HepG2 (cell line): ENCODE measurements at regions not wholly inside any gene's neighbourhood (a gene's known extent, or its start where the extent isn't known, plus 50 kb on each side); places are given as distances from the start of the nearest gene placed in this dataset.

Source experiments
- ATAC-seq: fragments of 200-7000 bp; cut with Tn5 transposase; 3 replicates; pipeline ENCODE4 v1.9.1; 2020; ENCODE audit warnings: mild to moderate bottlenecking, moderate library complexity
- BruUV-seq: library from RNA; stranded (reverse); fragments of 400-500 nt; replicated peaks from 2 replicates; lab custom pipeline; 2021; lab: Mats Ljungman, UMichigan
- CTCF ChIA-PET: fragments of 300-600 bp; formaldehyde crosslinking; extraction: SDS; loops from one replicate; lab custom pipeline; 2021; ENCODE audit warnings: low total read pairs, inconsistent platforms, low intra/inter-chr PET ratio; lab: Yijun Ruan, JAX
- POLR2A ChIA-PET: fragments of 350-600 bp; sonication (Branson Sonifier 250); formaldehyde crosslinking; loops from one replicate; lab custom pipeline; 2020; ENCODE audit warnings: antibody characterized with exemption, inconsistent platforms; lab: Yijun Ruan, JAX
- DNase-seq: peaks from one replicate; pipeline ENCODE4 v3.0.0-alpha.2; 2015; ENCODE audit warnings: low spot score
- FAIRE-seq: peaks from 3 replicates; lab custom pipeline; 2011; peaks lifted over from hg19 to GRCh38; lab: Jason Lieb, UNC
- H2AFZ ChIP-seq: one replicate; pipeline ENCODE4 v1.6.1; 2011; ENCODE audit warnings: low read length, inconsistent platforms
- H3K27ac ChIP-seq: fragments of 300-600 bp; 3 replicates; pipeline ENCODE4 v1.8.0; 2011; ENCODE audit warnings: mixed run types, mild to moderate bottlenecking, mixed read lengths, low read length, inconsistent platforms; ENCODE audit not compliant: insufficient read depth; ENCODE audit errors: extremely low read length
- H3K27me3 ChIP-seq, 2 experiments: fragments of 200-600 bp in 1 of 2; 2 replicates in 1 of 2; 3 replicates in 1 of 2; pipeline versions ENCODE4 v1.6.0 to v1.8.0; 2011; ENCODE audit warnings: low read length in 2 of 2, mild to moderate bottlenecking in 2 of 2, moderate library complexity in 2 of 2, inconsistent platforms in 1 of 2; ENCODE audit not compliant: insufficient read depth in 2 of 2, control insufficient read depth in 1 of 2
- H3K36me3 ChIP-seq, 2 experiments: fragments of 200-600 bp in 1 of 2; replicated peaks in 1 of 2; 2 replicates in 1 of 2; 3 replicates in 1 of 2; pipeline versions ENCODE4 v1.5.1 to v1.8.0; 2011; ENCODE audit warnings: low read length in 2 of 2, inconsistent platforms in 1 of 2; ENCODE audit not compliant: insufficient read depth in 2 of 2, control insufficient read depth in 1 of 2
- H3K4me1 ChIP-seq: 2 replicates; pipeline ENCODE4 v1.5.1; 2012; ENCODE audit warnings: low read length, inconsistent platforms; ENCODE audit not compliant: insufficient read depth
- H3K4me2 ChIP-seq: 2 replicates; pipeline ENCODE4 v1.6.0; 2011; ENCODE audit warnings: low read depth, low read length, inconsistent platforms
- H3K4me3 ChIP-seq, 3 experiments: fragments of 200-600 bp in 1 of 3; sonication (generic), shearing (Covaris generic) in 1 of 3; replicated peaks in 1 of 3; 2 replicates each; pipeline ENCODE4 v1.5.1; 2011 to 2016; ENCODE audit warnings: low read length in 3 of 3, inconsistent platforms in 2 of 3, low read depth in 2 of 3, mild to moderate bottlenecking in 2 of 3, control low read depth in 1 of 3, mixed read lengths in 1 of 3; ENCODE audit not compliant: insufficient read depth in 1 of 3
- H3K79me2 ChIP-seq: one replicate; pipeline ENCODE4 v1.6.1; 2011; ENCODE audit warnings: low read length, inconsistent platforms; ENCODE audit not compliant: insufficient read depth
- H3K9ac ChIP-seq: 2 replicates; pipeline ENCODE4 v1.6.0; 2011; ENCODE audit warnings: mild to moderate bottlenecking, low read depth, low read length, inconsistent platforms; ENCODE audit not compliant: insufficient read depth
- H3K9me3 ChIP-seq: 2 replicates; pipeline ENCODE4 v1.5.1; 2012; ENCODE audit warnings: mild to moderate bottlenecking, low read length
- H4K20me1 ChIP-seq: 2 replicates; pipeline ENCODE4 v1.6.0; 2011; ENCODE audit warnings: inconsistent platforms, mild to moderate bottlenecking, low read length, moderate library complexity; ENCODE audit not compliant: insufficient read depth
- ARHGAP35 ChIP-seq: sonication (generic); formaldehyde crosslinking; IDR thresholded peaks from 2 replicates; pipeline ENCODE4 v1.9.0; 2022; ENCODE audit warnings: mild to moderate bottlenecking, inconsistent platforms, moderate library complexity, missing genetic modification reagents, borderline replicate concordance
- ATRX ChIP-seq: sonication (generic); formaldehyde crosslinking; IDR thresholded peaks from 2 replicates; pipeline ENCODE4 v1.4.0; 2020; ENCODE audit warnings: missing genetic modification reagents, borderline replicate concordance
- CHCHD3 ChIP-seq: sonication (generic); formaldehyde crosslinking; IDR thresholded peaks from 2 replicates; pipeline ENCODE4 v1.8.0; 2022; ENCODE audit warnings: mild to moderate bottlenecking, missing genetic modification reagents, moderate library complexity
- CHD2 ChIP-seq: IDR thresholded peaks from 2 replicates; pipeline ENCODE4 v1.6.1; 2011; ENCODE audit warnings: low read depth, low read length, improper control_type of control experiment
- FOXK2 ChIP-seq: fragments of 450-650 bp; IDR thresholded peaks from 2 replicates; pipeline ENCODE4 v1.6.1; 2016
- HIC2 ChIP-seq: sonication (generic); formaldehyde crosslinking; IDR thresholded peaks from 2 replicates; pipeline ENCODE4 v1.9.0; 2022; ENCODE audit warnings: low read depth, missing genetic modification reagents
- HMGXB3 ChIP-seq: sonication (generic); formaldehyde crosslinking; IDR thresholded peaks from 2 replicates; pipeline ENCODE4 v1.4.0; 2020; ENCODE audit warnings: missing genetic modification reagents, borderline replicate concordance
- NFKB2 ChIP-seq: sonication (generic); formaldehyde crosslinking; IDR thresholded peaks from 2 replicates; pipeline ENCODE4 v1.4.0; 2020; ENCODE audit warnings: missing genetic modification reagents, borderline replicate concordance
- ZFP37 ChIP-seq: sonication (generic); formaldehyde crosslinking; IDR thresholded peaks from 2 replicates; pipeline ENCODE4 v1.4.0; 2020; ENCODE audit warnings: missing genetic modification reagents, borderline replicate concordance
- ZNF570 ChIP-seq: sonication (generic); formaldehyde crosslinking; IDR thresholded peaks from 2 replicates; pipeline ENCODE4 v1.4.0; 2020; ENCODE audit warnings: mild to moderate bottlenecking, missing genetic modification reagents, borderline replicate concordance
- ZNF670 ChIP-seq: sonication (generic); formaldehyde crosslinking; IDR thresholded peaks from 2 replicates; pipeline ENCODE4 v1.8.0; 2022; ENCODE audit warnings: mild to moderate bottlenecking, missing genetic modification reagents, borderline replicate concordance
- ZNF720 ChIP-seq: sonication (generic); formaldehyde crosslinking; IDR thresholded peaks from 2 replicates; pipeline ENCODE4 v1.4.0; 2020; ENCODE audit warnings: missing genetic modification reagents
- ZNF775 ChIP-seq: sonication (generic); formaldehyde crosslinking; IDR thresholded peaks from 2 replicates; pipeline ENCODE4 v1.4.0; 2020; ENCODE audit warnings: missing genetic modification reagents, mild to moderate bottlenecking, moderate library complexity, borderline replicate concordance
- ZNF777 ChIP-seq: sonication (generic); formaldehyde crosslinking; IDR thresholded peaks from 2 replicates; pipeline ENCODE4 v1.4.0; 2020; ENCODE audit warnings: missing genetic modification reagents
- WGBS: methylation state at CpG from one replicate; pipeline ENCODE4 v1.1.6; 2017; ENCODE audit warnings: low lambda C conversion rate; 5-methylcytosine and 5-hydroxymethylcytosine counted together
- in situ Hi-C: cut with HindIII; loops from 2 replicates; pipeline ENCODE4 v1.10.0; 2017; ENCODE audit warnings: low pct_unique_long_range_greater_than_20kb; ENCODE audit not compliant: extremely low pct_ligation_motif_present
- intact Hi-C: fragments of 100-400 bp; cut with micrococcal nuclease; formaldehyde crosslinking; loops from one replicate; pipeline ENCODE4 v1.10.0; 2022; ENCODE audit not compliant: unreplicated experiment
- TF ChIP-seq, protein P1 (sequence below): sonication (generic); formaldehyde crosslinking; IDR thresholded peaks from 2 replicates; pipeline ENCODE4 v1.5.0; 2020; ENCODE audit warnings: missing genetic modification reagents, mild to moderate bottlenecking, borderline replicate concordance
- TF ChIP-seq, protein P2 (sequence below): sonication (generic); formaldehyde crosslinking; IDR thresholded peaks from 2 replicates; pipeline ENCODE4 v1.4.0; 2020; ENCODE audit warnings: missing genetic modification reagents
- TF ChIP-seq, protein P3 (sequence below): sonication (generic); formaldehyde crosslinking; IDR thresholded peaks from 2 replicates; pipeline ENCODE4 v1.4.0; 2020; ENCODE audit warnings: missing genetic modification reagents

DNA sequence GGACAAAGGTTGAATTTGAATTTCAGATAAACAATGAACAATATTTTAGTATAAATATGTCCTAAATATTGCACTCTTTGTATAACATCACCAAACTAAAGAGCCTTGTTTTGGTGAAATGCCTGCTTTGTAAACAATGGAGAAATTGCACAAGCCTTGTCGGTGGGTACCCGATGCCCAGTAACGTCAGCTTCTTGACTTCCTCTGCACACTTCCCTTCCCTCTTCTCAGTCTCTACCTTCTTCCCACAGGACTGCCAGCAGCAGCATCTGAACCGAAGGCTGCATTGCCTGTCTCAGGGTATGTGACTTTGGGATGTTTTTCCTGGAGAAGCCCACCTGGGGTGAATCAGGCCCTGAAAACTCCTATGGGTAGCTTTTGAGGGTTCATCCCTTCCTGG is 113.9 kb downstream of the UTP18 start:
- DNase-seq (no peak), FAIRE-seq (no peak), ATAC-seq (no peak)
- no peaks in the 10 kb centered on the region for H3K79me2 ChIP-seq
- no peak overlapping the region for H3K27ac ChIP-seq
- 11% methylated on average over 4 of the region's 4 CpGs for WGBS
- H3K4me3 ChIP-seq: no peak overlapping the region
- no peak overlapping the region for H2AFZ ChIP-seq
- no TSS peak for BruUV-seq
- no peaks in the 10 kb centered on the region for H3K9me3 ChIP-seq
- no peaks in the 10 kb centered on the region for H3K36me3 ChIP-seq
- no peak overlapping the region for H3K4me2 ChIP-seq
- ChIA-PET POLR2A (no interaction called here), CTCF (no interaction called here)
- no peak overlapping the region for H3K9ac ChIP-seq
- in situ Hi-C loops (no loop called here), intact Hi-C loops (no loop called here)
- no peaks in the 10 kb centered on the region for H4K20me1 ChIP-seq
- peaks cover 0 to 8% of the 10 kb centered on the region in 2 experiments; a peak in 1 of 5 replicates for H3K27me3 ChIP-seq
- peaks cover 8% of the 10 kb centered on the region; the same call in 1 of the 2 replicates for H3K4me1 ChIP-seq
- TF ChIP-seq, protein P1, sequence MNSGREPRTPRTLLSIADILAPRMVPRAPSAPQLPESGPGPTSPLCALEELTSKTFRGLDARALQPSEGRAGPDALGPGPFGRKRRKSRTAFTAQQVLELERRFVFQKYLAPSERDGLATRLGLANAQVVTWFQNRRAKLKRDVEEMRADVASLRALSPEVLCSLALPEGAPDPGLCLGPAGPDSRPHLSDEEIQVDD (CRISPR knock-in tag): no peak
- no peak for TF ChIP-seq HIC2
- no peak for TF ChIP-seq ATRX (CRISPR knock-in tag)
- no peak for TF ChIP-seq ZNF775 (CRISPR knock-in tag)
- no peak for TF ChIP-seq NFKB2 (CRISPR knock-in tag)
- no peak for TF ChIP-seq FOXK2
- no peak for TF ChIP-seq CHCHD3 (CRISPR knock-in tag)
- no peak for TF ChIP-seq ZFP37 (CRISPR knock-in tag)
- no peak for TF ChIP-seq ZNF670 (CRISPR knock-in tag)
- no peak for TF ChIP-seq ZNF570
- no peak for TF ChIP-seq ARHGAP35
- no peak for TF ChIP-seq HMGXB3 (CRISPR knock-in tag)
- TF ChIP-seq, protein P2, sequence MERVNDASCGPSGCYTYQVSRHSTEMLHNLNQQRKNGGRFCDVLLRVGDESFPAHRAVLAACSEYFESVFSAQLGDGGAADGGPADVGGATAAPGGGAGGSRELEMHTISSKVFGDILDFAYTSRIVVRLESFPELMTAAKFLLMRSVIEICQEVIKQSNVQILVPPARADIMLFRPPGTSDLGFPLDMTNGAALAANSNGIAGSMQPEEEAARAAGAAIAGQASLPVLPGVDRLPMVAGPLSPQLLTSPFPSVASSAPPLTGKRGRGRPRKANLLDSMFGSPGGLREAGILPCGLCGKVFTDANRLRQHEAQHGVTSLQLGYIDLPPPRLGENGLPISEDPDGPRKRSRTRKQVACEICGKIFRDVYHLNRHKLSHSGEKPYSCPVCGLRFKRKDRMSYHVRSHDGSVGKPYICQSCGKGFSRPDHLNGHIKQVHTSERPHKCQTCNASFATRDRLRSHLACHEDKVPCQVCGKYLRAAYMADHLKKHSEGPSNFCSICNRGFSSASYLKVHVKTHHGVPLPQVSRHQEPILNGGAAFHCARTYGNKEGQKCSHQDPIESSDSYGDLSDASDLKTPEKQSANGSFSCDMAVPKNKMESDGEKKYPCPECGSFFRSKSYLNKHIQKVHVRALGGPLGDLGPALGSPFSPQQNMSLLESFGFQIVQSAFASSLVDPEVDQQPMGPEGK (CRISPR knock-in tag): no peak
- TF ChIP-seq, protein P3, sequence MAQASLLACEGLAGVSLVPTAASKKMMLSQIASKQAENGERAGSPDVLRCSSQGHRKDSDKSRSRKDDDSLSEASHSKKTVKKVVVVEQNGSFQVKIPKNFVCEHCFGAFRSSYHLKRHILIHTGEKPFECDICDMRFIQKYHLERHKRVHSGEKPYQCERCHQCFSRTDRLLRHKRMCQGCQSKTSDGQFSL (CRISPR knock-in tag): no peak
- no peak for TF ChIP-seq ZNF720 (CRISPR knock-in tag)
- no peak for TF ChIP-seq ZNF777 (CRISPR knock-in tag)
- TF ChIP-seq CHD2: no peak
